ENCODE measurements at regions not wholly inside any gene's neighbourhood (a gene's known extent, or its start where the extent isn't known, plus 50 kb on each side); places are given as distances from the start of the nearest gene placed in this dataset.

GRCh38 chrX:40303256-40304077 is 205.7 kb upstream of the BCOR start:
- ATAC-seq = no peak
- intact Hi-C loops (cut with DNase I, micrococcal nuclease) = no loop called here

GRCh38 chrX:40300286-40300890 is 202.6 kb upstream of the BCOR start:
- ATAC-seq = no peak
- DNase-seq = no peak
- intact Hi-C loops (cut with DNase I, micrococcal nuclease) = no loop called here

More at GRCh38 chrX:40303256-40304077, 205.7 kb upstream of the BCOR start:
- no peak for DNase-seq

- intact Hi-C loops (cut with DNase I, micrococcal nuclease) = no loop called here
- ATAC-seq (no peak), DNase-seq (no peak)
Measured at GRCh38 chrX:40299641-40300046, 201.9 kb upstream of the BCOR start.

GRCh38 chrX:40298572-40299479 is 201.1 kb upstream of the BCOR start:
- no peak for DNase-seq
- intact Hi-C loops (cut with DNase I, micrococcal nuclease) = no loop called here
- no peak for ATAC-seq

- ATAC-seq (peak; percentile 33), DNase-seq (no peak)
- intact Hi-C loops (cut with DNase I, micrococcal nuclease) = no loop called here
Measured at GRCh38 chrX:40298069-40298468, 200.3 kb upstream of the BCOR start.

- no peak for DNase-seq
- no peak for ATAC-seq
- intact Hi-C loops (cut with DNase I, micrococcal nuclease) = no loop called here
Measured at GRCh38 chrX:40291553-40291952, 193.8 kb upstream of the BCOR start.

- ATAC-seq (no peak), DNase-seq (no peak)
- intact Hi-C loops (cut with DNase I, micrococcal nuclease) = no loop called here
Measured at GRCh38 chrX:40290517-40290916, 192.8 kb upstream of the BCOR start.

- DNase-seq = no peak
- ATAC-seq = no peak
- intact Hi-C loops (cut with DNase I, micrococcal nuclease) = no loop called here
Measured at GRCh38 chrX:40285876-40286275, 188.1 kb upstream of the BCOR start.

GRCh38 chrX:40284852-40285251 is 187.1 kb upstream of the BCOR start:
- intact Hi-C loops (cut with DNase I, micrococcal nuclease) = no loop called here
- DNase-seq = no peak
- no peak for ATAC-seq

- intact Hi-C loops (cut with DNase I, micrococcal nuclease) = no loop called here
- DNase-seq = no peak
- ATAC-seq = no peak
Measured at GRCh38 chrX:40283981-40284380, 186.2 kb upstream of the BCOR start.

- DNase-seq (no peak), ATAC-seq (no peak)
- intact Hi-C loops (cut with DNase I, micrococcal nuclease) = no loop called here
Measured at GRCh38 chrX:40282946-40283660, 185.3 kb upstream of the BCOR start.

- no peak for DNase-seq
- ATAC-seq = no peak
- intact Hi-C loops (cut with DNase I, micrococcal nuclease) = no loop called here
Measured at GRCh38 chrX:40282348-40282747, 184.6 kb upstream of the BCOR start.

GRCh38 chrX:40281336-40282005 is 183.7 kb upstream of the BCOR start:
- ATAC-seq (no peak), DNase-seq (no peak)
- intact Hi-C loops (cut with DNase I, micrococcal nuclease) = no loop called here

GRCh38 chrX:40279762-40280161 is 182.0 kb upstream of the BCOR start:
- intact Hi-C loops (cut with DNase I, micrococcal nuclease) = no loop called here
- no peak for DNase-seq
- ATAC-seq = no peak

- no peak for DNase-seq
- ATAC-seq = no peak
- intact Hi-C loops (cut with DNase I, micrococcal nuclease) = no loop called here
Measured at GRCh38 chrX:40279091-40279430, 181.3 kb upstream of the BCOR start.

GRCh38 chrX:40278340-40279090 is 180.8 kb upstream of the BCOR start:
- ATAC-seq = no peak
- DNase-seq = no peak
- intact Hi-C loops (cut with DNase I, micrococcal nuclease) = no loop called here

- intact Hi-C loops (cut with DNase I, micrococcal nuclease) = no loop called here
- no peak for DNase-seq
- ATAC-seq = no peak
Measured at GRCh38 chrX:40277672-40278071, 179.9 kb upstream of the BCOR start.
